ENCODE measurements at regions not wholly inside any gene's neighbourhood (a gene's known extent, or its start where the extent isn't known, plus 50 kb on each side); places are given as distances from the start of the nearest gene placed in this dataset.

GRCh38 chr16:79794941-79795340 is 194.4 kb upstream of the MAF start:
- DNase-seq (ENCODE audit: low read depth, low spot score) = no peak

DNA sequence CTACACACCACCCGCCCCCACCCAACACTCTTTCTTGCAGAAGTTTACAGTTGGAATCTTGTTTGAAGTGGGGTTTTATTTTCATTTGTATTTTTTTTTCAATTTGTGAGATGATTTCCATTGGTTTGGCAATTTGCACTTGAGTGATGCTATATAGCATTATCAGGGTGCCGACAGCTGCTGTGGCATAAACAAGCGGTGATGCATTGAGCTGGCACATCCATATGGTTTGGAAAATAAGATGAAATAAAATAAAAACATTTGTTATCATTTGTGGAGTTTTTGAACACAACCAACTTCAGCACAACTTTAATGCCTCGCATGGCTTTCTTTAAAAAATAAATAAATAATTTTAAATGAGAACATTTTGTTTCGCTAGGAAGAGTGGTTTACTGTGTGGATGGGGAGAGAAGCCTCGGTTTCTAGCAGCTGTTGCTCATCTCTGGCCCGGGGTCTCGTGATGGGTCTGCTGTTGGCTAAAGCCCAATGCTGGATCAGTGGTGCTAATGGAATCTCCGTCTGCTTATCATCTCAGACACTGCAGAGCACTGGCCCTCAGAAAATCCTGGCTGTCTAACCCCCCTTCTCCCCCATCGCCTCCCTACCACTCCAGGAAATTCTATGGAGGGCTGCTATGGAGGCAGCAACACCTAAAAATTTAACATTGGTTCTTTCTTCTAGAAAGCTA is 192.3 kb upstream of the MAF start:
- DNase-seq (ENCODE audit: low read depth, low spot score) = no peak

DNA sequence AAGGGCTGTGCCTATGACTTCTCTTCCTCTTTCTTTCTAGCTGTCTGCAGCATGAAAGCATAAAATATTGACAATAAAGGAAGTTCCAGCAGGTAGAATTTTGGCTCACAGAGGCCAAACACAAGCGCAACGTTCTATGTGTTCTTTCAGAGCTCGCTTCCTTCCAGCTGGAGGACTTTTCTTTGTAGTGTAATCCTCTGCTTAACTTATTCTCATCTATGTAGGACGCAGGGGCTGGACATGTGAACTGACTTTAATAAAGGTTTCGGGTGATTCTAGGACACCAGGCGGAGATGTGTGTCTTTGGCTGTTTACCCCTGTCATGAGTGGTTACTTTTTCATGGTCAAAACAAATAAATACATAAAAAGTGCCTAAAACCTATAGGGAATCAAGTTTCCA is 191.5 kb upstream of the MAF start:
- no peak for DNase-seq (ENCODE audit: low read depth, low spot score)

- DNase-seq (ENCODE audit: low read depth, low spot score) = no peak
These were observed 190.3 kb upstream of the MAF start for GRCh38 chr16:79790854-79791253.

- DNase-seq (ENCODE audit: low read depth, low spot score) = no peak
These were observed 188.4 kb upstream of the MAF start for GRCh38 chr16:79788949-79789348.

GRCh38 chr16:79786389-79786788 is 185.9 kb upstream of the MAF start:
- no peak for DNase-seq (ENCODE audit: low read depth, low spot score)

GRCh38 chr16:79784007-79784406 is 183.5 kb upstream of the MAF start:
- no peak for DNase-seq (ENCODE audit: low read depth, low spot score)

DNA sequence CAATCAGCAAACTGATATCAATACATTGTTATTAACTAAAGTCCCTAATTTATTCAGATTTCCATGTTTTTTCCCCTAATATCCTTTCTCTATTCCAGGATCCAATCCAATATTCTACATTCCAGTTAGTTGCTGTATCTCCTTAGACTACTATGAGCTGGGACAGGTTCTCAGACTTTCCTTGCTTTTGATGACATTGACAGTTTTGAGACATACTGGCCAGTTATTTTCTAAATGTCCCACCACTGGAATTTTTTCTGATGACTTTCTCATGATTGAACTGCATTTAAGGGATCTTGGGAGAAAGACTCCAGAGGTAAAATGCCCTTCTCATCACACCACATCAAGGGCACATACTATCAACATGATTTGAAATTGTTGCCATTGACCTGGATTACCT is 177.1 kb upstream of the MAF start:
- no peak for DNase-seq (ENCODE audit: low read depth, low spot score)

DNA sequence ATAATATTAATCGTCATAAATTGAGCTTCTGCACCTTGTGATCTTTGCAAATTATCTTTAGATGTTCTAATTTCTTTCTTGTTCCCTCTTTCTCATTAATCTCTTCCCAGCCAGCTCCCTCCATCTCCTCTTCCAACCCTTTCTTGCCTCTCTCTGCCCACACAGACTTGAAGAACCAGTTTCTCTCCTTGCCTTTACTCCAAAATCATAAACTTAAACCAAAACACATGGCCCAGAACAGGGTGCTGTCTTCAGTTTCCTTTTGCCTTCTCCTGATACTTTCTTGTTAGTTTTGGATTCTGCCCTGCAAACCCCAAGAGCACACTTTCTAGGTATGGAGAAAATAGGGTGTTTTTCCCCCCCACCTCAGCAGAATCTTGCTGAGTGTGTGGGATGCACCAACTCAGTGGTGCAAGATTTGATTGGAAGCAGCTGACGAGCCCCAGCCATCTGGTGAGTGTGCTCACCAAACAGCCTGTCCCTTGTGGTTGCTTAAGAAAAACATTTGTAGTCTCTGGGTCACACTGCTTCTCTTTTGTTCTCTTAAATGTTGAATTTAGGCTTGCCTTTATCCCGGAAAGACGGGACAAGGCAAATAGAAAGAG is 175.8 kb upstream of the MAF start:
- no peak for DNase-seq (ENCODE audit: low read depth, low spot score)

- no peak for DNase-seq (ENCODE audit: low read depth, low spot score)
These were observed 172.2 kb upstream of the MAF start for GRCh38 chr16:79772784-79773183.

DNA sequence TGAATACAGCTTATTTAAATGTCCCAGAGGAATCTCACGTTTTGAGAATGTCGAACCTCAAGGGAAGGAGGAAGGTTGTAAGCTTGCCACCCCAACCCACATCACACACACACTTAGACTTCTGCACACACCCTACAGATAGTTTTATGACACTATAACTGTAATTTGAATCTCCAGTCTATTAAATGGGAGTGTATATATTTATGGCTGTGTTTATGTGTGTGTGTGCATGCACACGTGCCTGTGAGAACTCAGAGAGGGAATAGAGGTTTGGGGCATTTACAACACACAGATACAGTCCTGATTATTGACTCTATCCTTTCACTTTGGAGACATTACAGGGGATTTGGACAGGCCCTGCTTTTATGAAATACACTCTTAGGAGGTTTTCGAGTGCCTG is 171.5 kb upstream of the MAF start:
- DNase-seq (ENCODE audit: low read depth, low spot score) = no peak

DNA sequence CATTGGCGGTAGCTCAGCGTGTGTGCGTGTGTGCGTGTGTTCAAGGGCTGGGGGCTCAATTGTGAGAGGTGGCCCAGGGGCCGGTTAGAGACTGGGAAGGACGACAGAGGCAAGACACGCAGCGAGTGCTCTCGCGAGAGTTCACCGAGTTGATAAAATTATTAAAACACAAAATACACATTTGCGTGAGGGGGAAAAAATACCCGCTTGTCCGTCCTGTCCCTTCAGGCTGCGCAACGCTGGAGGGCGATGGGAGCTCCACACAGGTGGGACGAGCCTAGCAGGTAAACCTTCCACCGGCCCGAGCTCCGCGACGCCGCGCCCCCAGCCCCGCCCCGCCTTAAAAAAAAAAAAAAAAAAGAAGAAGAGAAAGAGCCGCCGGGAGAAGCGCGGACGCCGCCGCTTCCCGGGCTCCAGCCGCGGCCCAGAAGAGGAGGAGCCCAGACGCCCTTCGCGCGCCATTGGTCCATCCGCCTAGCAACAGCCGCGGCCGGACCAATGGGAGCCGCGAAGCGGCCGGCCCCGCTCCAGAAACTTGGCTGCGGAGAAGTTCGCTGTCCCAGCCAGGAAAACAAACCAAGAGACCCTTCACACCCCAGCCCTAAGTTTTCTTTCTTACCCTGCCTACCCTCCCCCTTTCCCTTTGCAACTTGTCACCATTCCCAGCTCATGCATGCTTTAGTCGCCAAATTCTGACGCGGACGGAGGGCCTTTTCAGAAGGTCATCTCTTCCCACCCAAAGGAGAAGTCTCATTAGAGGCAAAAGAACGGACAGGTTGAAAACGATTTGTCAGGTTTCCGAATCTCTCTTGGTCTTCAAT is 169.9 kb upstream of the MAF start:
- peak; percentile 5 for DNase-seq (ENCODE audit: low read depth, low spot score)

DNA sequence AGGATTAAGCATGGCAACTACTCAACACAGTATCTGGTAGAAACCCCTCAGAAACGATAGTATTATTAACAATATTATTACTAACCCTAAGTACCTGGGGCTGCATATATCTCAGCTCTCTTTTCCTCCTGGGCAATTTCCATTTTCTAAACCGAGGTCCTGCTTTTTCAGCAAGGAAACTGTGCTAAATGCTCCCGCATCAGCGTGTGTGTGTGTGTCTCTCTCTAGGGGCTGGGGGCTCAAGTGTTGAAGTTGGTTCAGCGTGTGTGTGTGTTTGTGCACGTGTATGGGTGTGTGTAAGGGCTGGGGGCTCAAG is 169.3 kb upstream of the MAF start:
- DNase-seq (ENCODE audit: low read depth, low spot score) = no peak

GRCh38 chr16:79769270-79769927 is 168.9 kb upstream of the MAF start:
- no peak for DNase-seq (ENCODE audit: low read depth, low spot score)

- no peak for DNase-seq (ENCODE audit: low read depth, low spot score)
These were observed 167.9 kb upstream of the MAF start for GRCh38 chr16:79768276-79768970.

- DNase-seq (ENCODE audit: low read depth, low spot score) = no peak
These were observed 167.1 kb upstream of the MAF start for GRCh38 chr16:79767421-79768275.

DNA sequence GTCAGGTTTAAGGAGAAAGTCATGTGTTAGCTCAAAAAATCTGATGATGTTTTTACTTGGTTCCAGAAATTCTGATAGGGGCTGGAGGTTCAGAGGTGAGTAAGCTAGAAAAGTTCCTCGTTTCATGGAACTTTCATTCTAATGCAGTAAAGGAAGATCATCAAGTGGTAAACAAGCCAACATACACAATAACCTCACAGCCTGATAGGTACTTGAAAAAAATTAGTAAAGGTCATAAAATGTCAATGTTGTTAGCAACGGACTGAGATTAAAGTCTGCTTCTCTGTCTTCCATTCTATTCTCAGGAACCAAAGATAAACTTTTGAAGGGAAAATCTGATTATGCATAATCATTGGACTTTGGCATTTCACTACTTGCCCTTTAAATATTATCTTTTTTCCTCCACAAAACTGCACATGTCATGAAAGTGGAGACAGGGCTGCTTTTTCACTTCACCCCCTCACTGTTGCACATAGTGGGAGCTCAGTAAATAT is 165.4 kb upstream of the MAF start:
- DNase-seq (ENCODE audit: low read depth, low spot score) = no peak

DNA sequence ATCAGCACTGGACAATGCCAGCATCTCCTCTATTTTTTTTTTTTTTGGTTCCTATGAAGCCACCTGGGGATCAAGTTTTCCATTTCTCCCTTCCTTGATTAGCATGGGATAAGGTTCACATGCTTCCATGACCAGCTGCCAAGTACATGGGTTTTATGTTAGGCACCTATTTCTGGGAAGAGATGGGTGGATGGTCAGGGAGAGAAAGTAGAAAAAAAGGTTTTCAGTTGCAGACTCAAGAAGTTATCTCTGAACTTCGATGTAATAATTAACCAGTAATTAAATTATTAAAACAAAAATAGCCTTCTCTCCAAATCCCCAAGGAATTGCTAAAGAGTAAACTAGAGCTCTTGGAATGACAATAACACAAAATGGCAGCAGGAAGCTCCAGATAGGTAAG is 164.9 kb upstream of the MAF start:
- DNase-seq (ENCODE audit: low read depth, low spot score) = no peak

DNA sequence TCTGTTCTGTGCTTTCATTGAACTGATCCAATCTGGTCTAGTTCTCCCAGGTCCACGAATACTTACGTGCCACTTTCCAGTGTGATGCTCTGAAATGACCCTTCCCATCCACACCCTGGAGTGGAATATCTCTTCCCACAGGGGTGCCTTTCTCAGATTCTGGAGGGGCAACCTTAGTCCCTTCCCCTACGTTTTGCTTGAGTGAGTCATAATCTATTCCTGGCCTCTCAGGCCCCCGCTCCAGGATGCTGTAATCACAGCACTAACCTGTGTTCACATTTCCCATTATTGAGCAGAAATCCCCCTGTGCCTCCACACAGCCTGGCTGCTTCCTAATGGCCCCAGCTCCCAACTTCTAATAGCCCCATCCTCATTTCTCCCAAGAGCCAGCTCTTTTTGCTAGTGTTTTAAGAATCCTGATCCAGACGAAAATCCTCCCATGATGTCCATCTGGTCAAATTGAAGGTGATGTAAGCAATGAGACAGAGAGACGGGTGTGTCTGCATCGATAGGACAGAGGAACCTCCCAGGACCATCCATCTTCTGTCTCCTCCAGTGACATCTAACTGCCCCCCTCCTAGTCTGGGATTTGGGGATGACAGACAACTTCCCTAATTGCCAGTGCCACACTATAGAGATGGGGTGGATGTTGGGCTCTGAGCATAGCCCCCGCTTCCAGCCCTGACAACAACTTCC is 164.0 kb upstream of the MAF start:
- DNase-seq (ENCODE audit: low read depth, low spot score) = no peak

DNA sequence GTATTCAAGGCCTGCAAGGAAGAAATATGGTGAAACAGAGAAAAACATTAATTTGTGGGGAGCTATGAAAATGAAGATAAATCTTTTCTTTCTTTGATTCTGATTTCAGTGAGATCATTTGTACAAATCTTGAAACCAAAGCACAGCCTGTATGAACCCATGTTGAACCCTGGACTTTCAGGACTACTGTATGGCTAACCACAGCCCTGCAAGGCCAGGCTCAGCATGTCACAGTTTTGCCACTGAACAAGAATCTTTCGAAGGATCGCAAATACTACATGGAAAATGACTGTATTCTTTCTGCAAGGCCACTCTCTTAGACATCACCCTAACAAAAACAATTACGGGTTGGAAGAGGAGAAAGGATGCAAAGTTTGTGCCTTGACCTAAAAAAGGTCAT is 161.7 kb upstream of the MAF start:
- no peak for DNase-seq (ENCODE audit: low read depth, low spot score)
